HG03521 (cell line): ENCODE measurements at regions not wholly inside any gene's neighbourhood (a gene's known extent, or its start where the extent isn't known, plus 50 kb on each side); places are given as distances from the start of the nearest gene placed in this dataset.
A peak's percentile ranks its signal among the peaks of the same experiment; 100 is the strongest.

Source experiments
- ATAC-seq: cut with Tn5 transposase; IDR thresholded peaks from one replicate; pipeline ENCODE4 v1.9.1; 2021; ENCODE audit warnings: mild to moderate bottlenecking, moderate library complexity; ENCODE audit not compliant: unreplicated experiment

DNA sequence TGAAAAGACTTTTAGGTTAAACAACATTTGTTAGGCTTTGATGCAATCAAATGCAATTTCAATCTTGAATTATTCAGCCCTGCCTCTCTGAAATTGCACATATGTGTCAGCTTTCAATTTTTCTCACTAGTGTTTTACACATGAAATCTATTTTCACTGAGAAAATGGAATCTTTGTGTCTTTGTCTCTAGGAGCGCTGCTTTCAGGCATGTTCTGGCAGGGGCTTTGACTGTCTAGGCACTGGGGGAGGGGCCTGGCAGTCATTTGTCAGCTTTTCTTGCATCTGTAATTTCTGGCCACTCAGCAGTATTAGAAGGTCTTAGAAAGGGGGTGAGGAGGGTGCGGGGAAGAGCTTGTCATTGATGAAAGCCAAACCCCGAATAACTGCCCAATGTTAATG is 264.4 kb downstream of the PTPRC start:
- ATAC-seq: no peak

- ATAC-seq: no peak
These were observed 264.8 kb downstream of the PTPRC start for GRCh38 chr1:198903621-198904020.

DNA sequence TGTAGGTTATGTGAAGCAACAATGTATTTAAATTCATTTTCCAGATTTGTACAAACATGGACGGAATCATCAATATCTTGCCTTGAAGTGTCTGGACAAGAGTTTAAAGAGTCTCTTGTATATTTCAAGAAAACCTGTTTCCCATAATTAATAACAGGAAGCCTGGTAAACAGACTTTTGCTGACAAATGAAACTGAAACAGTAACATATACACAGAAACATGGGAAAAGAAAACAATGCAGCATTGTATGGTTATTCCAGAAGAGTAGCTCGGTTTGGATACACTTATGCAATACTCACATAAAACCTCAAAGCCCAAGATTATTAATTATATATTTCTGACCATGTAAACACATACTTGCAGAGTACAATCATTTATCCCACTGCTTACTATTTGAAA is 265.5 kb downstream of the PTPRC start:
- ATAC-seq: no peak

- ATAC-seq: no peak
These were observed 268.0 kb downstream of the PTPRC start for GRCh38 chr1:198906739-198907422.

DNA sequence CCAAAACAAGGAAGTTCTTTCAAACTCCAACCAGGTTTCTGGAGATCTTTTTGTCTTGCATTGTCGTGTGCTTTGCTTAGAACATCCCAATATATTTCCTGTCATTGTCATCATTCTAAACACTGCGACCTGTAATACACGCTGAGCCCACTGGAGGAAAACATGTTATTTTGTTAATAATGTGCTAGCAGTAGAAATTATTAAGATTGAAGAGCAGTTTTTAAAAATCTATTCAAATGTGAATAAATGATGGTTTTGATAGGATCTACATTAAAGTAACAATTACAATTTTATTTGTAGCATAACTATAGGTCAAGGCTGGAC is 268.5 kb downstream of the PTPRC start:
- ATAC-seq: no peak

DNA sequence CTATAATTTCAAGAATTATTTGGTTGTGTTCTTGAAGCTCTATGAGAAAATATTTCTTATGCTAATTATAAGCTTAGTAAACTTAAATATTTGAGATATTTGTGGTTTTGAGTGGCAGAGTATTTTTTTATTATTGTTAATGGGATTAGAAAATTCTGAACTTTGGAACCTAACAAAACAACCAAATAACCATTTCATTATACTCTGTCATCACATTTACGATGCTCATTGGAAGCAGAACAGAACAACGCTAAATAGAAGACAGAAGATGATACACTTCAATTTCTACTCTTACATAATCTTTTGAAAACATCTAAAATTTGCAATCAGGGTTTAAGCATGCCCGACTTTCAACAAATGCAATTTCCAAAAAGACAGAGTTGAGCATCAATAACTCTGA is 270.2 kb downstream of the PTPRC start:
- no peak for ATAC-seq

DNA sequence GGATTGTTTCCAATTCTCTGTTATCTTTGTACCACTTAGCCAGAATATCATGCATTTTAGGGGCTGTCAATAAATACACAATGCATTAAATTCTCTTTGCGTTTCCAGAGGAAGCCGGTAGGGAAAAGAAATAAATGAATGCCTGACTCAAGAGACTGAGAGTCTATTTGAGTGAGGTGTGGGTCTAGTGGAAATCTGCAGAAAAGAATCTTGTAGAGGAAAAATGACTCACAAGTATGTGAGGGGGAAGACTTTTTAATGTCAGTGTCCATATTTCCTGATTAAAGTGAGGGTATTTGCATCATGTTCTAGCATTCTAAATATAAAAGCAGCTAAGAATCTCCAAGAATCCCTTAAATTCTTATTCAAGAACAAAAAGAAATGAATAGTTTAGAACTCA is 271.1 kb downstream of the PTPRC start:
- no peak for ATAC-seq

GRCh38 chr1:198910816-198911215 is 272.0 kb downstream of the PTPRC start:
- ATAC-seq: no peak

DNA sequence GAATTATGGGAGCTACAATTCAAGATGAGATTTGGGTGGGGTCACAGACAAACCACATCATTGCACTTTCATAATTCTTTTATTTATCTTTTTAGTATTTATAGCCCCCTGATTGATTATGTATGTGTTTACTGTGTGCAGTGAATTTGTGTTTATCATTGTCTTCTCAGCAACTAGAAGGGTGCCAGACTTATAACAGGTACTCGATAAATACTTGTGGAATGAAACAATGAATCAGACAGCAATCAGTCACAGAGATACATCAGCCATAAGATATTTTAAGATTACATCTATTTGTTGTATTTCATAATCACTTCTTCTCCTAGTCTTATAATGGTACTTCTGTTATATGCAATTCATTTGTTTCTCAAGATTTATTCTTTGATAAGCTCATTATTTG is 273.2 kb downstream of the PTPRC start:
- ATAC-seq: no peak

GRCh38 chr1:198913667-198914066 is 274.8 kb downstream of the PTPRC start:
- ATAC-seq: no peak

GRCh38 chr1:198915327-198916231 is 276.7 kb downstream of the PTPRC start:
- ATAC-seq: no peak

DNA sequence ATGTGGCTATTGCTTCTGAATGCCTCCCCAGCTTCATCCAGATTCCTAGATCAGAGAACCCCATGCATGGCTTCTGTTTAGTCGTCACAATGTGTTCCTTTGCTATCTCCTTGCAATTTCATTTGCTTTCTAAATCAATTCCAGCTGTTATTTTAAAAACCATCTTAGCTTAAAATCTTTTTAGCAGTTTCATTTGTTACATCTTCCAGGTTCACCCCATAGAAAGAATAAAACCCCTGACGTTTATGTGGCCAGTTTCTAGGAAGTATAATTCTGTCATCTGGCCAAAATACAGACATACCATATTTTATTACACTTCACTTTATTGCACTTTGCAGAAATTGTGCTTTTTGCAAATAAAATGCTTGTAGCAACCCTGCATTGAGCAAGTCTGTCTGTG is 278.4 kb downstream of the PTPRC start:
- ATAC-seq: no peak

DNA sequence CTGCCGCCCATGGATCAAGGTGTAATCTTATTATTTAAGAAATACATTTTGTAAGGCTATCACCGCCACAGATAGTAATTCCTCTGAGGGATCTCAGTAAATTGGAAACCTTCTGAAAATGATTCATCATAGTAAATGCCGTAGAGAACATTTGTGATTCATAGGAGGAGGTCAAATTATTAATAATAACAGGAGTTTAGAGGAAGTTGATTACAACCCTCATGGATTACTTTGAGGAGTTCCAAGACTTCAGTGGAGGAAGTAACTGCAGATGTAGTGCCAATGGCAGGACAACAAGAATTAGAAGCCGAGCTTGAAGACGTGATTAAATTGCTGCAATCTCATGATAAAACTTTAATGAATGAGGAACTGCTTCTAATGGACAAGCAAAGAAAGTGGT is 280.1 kb downstream of the PTPRC start:
- no peak for ATAC-seq

DNA sequence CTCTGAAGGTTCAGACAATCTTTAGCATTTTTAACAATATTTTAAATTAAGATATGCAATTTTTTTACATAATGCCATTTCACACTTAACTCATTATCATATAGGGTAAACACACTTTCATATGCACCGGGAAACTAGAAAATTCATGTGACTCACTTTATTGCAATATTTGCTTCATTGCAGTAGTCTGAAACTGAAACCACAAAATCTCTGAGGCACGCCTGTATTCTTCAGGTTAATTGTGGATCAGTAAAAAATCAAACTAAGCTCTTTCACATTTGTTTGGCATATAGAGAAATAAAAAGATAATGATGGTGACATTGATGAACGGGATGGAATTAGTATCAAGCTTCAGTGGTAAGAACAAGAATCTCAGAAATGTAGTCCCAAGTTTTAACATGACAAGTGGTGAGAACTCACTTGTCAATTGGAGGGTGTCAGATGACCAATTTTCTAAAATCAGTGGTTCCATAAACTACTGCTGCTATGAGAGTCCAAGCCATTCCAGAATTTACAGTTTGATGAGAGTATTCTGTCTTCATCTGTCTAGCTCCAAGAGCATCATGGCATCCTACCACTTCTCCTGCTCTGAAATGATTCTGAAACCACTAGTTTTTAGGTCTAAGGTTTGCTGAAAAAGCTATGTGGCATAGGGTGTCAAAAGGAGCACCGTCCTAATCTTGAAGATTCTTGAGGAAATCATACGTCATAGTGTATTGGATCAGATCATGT is 281.0 kb downstream of the PTPRC start:
- peak; percentile 63 for ATAC-seq

DNA sequence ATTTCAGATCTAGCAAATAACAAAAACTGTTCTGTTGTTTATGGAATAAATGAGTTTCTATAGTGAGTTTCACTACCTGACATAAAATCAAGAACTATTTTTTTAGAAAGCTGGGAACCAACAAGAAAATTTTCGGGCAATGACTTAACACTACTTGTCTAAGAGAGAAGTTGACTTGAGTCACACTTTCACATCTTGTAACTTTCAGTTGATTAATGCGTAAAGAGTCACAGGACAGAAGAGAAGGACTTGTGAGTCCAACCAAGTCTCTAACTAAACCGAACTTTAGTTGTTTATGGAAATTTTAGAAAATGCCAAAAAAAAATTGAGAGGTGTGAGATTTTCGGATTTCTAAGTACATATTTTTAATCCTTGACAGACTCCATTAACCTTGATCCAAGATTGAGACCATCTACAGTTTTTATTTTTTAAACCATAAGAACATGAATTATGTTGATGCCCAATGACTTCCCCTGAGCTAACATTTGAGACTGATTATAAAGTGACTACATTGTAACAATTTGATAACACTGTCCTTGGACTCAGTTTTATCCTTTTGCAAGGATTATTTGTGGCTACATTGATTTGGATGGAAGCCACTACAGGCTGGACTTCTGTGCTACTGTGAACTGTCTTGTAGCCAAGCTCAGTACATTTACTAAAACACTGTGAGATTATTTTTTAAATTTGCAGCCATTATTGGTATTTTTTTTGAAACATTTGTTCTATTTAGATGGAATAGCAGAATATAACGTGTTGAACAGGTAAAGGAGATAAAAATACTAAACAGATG is 284.0 kb downstream of the PTPRC start:
- peak; percentile 34 for ATAC-seq

GRCh38 chr1:198923993-198924392 is 285.2 kb downstream of the PTPRC start:
- ATAC-seq: no peak

- no peak for ATAC-seq
These were observed 286.7 kb downstream of the PTPRC start for GRCh38 chr1:198925567-198925966.

DNA sequence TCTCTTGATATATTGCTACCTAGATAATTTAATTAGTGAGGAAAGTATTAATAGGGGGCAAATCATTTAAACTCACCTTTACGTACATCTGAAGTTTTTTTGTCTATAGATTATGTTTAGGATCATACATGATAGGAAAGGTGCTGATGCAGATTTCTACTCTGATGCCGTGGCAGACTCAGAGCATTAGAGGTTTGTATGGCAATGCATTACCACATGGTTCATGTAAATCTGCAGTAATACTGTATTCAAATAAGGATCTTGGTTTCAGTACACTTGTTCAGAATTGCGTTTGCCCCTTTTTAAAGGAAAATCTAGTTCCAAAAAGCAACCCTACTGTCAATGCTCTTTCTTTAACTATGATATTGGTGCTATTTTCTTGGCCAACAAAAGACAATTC is 288.3 kb downstream of the PTPRC start:
- no peak for ATAC-seq

- ATAC-seq: no peak
These were observed 290.3 kb downstream of the PTPRC start for GRCh38 chr1:198929111-198929604.

DNA sequence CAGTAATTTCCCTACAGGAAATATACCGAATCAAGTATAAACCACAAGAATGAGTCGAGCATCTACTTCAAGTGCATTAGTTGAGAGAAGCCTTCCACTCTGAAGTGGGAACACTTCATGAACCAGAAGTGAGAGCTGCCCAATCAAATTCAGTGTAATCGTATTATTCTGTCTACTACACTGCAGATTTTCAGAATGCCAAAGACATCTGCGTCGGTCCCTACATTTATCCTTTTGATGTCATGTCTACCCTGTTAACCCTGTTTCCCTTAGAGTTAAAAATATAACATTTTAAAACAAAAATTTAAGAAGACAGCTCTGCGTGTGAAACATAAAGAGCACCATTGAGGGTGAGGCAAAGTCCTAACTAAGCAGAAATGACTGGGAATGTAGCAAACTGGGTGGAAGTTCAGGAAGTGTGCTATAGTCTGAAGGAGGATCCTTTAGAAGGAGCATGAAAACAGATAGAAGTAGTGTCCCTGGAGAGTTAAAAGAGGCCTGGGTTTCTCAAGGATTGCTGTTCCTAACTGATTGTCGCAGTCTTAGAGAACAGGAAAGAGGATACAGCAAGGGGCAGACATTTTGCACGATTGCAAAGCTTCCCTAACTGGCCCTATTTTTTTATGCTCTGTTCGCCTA is 291.2 kb downstream of the PTPRC start:
- ATAC-seq: peak; percentile 54
